Suprapubic skin (tissue), 4 donors: ENCODE measurements at regions not wholly inside any gene's neighbourhood (a gene's known extent, or its start where the extent isn't known, plus 50 kb on each side); places are given as distances from the start of the nearest gene placed in this dataset.

Source experiments
- DNase-seq, 2 donors: peaks; one replicate each; pipeline ENCODE4 v3.0.0-alpha.2; 2019; ENCODE audit warnings: low spot score in 2 of 2
- H3K27ac ChIP-seq: fragments of 200-600 bp; sonication (generic); one replicate; pipeline ENCODE4 v1.5.1; 2019
- H3K27me3 ChIP-seq: fragments of 200-600 bp; sonication (generic); one replicate; pipeline ENCODE4 v1.5.1; 2019
- H3K36me3 ChIP-seq: fragments of 200-600 bp; sonication (generic); one replicate; pipeline ENCODE4 v1.5.1; 2019
- H3K4me1 ChIP-seq: fragments of 200-600 bp; sonication (generic); one replicate; pipeline ENCODE4 v1.5.1; 2019
- H3K4me3 ChIP-seq: fragments of 200-600 bp; sonication (generic); one replicate; pipeline ENCODE4 v1.5.1; 2019; ENCODE audit warnings: mild to moderate bottlenecking
- H3K9me3 ChIP-seq: fragments of 200-600 bp; sonication (generic); one replicate; pipeline ENCODE4 v1.5.1; 2019
- EP300 ChIP-seq: sonication (generic); formaldehyde crosslinking; IDR thresholded peaks from one replicate; pipeline ENCODE4 v1.6.1; 2017; ENCODE audit warnings: antibody characterized with exemption
- POLR2A ChIP-seq, 2 donors: fragments of 450-650 bp; IDR thresholded peaks; one replicate each; pipeline ENCODE4 v1.6.1; 2017; ENCODE audit warnings: antibody characterized with exemption in 2 of 2, mild to moderate bottlenecking in 2 of 2, moderate library complexity in 2 of 2
- POLR2AphosphoS5 ChIP-seq, 3 donors: sonication (generic); formaldehyde crosslinking; IDR thresholded peaks; one replicate each; pipeline ENCODE4 v1.6.1; 2017; ENCODE audit warnings: antibody characterized with exemption in 3 of 3
- WGBS: methylation state at CpG from one replicate; pipeline ENCODE4 v1.1.5; 2018; 5-methylcytosine and 5-hydroxymethylcytosine counted together
- TF ChIP-seq, protein P1 (sequence below), 2 donors: fragments of 200-600 bp in 1 of 2; fragments of 450-650 bp in 1 of 2; sonication (generic) in 1 of 2; IDR thresholded peaks; one replicate each; pipeline ENCODE4 v1.5.1; 2016 to 2019; ENCODE audit warnings: antibody characterized with exemption in 2 of 2, mild to moderate bottlenecking in 1 of 2, moderate library complexity in 1 of 2

DNA sequence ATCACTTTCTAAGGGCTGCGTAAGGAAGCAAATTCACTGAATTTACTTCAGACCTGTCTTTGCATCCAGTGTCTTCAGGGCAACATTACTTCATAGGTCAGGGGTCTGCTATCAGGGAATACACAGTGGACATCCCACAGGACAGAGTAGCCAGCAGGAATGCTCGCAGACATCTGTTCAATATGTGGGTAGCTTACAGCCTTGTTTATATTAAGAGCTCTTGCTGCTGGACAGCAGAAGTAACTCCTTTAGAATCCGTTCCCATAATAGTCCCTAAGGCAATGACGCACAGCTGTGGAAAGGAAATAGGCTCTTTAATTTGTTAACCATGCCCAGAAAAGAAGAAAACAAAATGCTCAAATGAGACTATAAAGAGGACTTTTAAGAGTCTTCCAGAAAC is 198.7 kb downstream of the MOXD1 start:
- WGBS, result 47% methylated on average over 4 of the region's 4 CpGs
- H3K4me3 ChIP-seq, result no peak overlapping the region
- no peak overlapping the region for H3K27ac ChIP-seq
- H3K27me3 ChIP-seq, result no peaks in the 10 kb centered on the region
- H3K9me3 ChIP-seq, result no peaks in the 10 kb centered on the region
- no peaks in the 10 kb centered on the region for H3K4me1 ChIP-seq
- no peaks in the 10 kb centered on the region for H3K36me3 ChIP-seq
- DNase-seq, result no peak
- TF ChIP-seq POLR2A (IDR thresholded peaks at IDR 0.05) (no peak), POLR2AphosphoS5 (IDR thresholded peaks at IDR 0.05) (no peak), EP300 (no peak)
- TF ChIP-seq, protein P1, sequence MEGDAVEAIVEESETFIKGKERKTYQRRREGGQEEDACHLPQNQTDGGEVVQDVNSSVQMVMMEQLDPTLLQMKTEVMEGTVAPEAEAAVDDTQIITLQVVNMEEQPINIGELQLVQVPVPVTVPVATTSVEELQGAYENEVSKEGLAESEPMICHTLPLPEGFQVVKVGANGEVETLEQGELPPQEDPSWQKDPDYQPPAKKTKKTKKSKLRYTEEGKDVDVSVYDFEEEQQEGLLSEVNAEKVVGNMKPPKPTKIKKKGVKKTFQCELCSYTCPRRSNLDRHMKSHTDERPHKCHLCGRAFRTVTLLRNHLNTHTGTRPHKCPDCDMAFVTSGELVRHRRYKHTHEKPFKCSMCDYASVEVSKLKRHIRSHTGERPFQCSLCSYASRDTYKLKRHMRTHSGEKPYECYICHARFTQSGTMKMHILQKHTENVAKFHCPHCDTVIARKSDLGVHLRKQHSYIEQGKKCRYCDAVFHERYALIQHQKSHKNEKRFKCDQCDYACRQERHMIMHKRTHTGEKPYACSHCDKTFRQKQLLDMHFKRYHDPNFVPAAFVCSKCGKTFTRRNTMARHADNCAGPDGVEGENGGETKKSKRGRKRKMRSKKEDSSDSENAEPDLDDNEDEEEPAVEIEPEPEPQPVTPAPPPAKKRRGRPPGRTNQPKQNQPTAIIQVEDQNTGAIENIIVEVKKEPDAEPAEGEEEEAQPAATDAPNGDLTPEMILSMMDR (IDR thresholded peaks at IDR 0.05), result no peak

DNA sequence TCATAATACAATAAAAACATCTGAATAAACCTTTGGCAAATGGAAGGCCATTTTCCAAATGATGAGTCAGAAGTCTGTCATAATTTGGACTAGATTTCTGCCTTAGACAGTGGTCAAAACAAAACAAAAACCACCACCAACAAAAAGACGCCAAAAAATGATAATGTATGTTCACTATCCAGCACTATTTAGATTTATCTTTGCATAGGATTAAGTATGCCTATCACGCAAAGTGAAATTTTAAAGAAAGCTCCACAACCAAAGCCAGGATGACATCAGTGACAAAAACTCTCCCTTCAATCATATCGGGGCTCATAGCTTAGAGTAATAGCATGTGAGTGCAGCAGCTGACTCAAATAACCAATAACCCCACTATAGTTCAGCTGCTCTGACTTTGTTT is 201.9 kb downstream of the MOXD1 start:
- WGBS, result 60% methylated on average over 3 of the region's 3 CpGs
- Histone ChIP-seq H3K27me3 (no peaks in the 10 kb centered on the region), H3K27ac (peak overlapping the region; percentile 32), H3K4me3 (no peak overlapping the region), H3K36me3 (no peaks in the 10 kb centered on the region), H3K9me3 (no peaks in the 10 kb centered on the region), H3K4me1 (no peaks in the 10 kb centered on the region)
- TF ChIP-seq POLR2AphosphoS5 (IDR thresholded peaks at IDR 0.05) (no peak), EP300 (no peak), POLR2A (IDR thresholded peaks at IDR 0.05) (no peak)
- TF ChIP-seq, protein P1 (IDR thresholded peaks at IDR 0.05), result no peak
- DNase-seq, result no peak

DNA sequence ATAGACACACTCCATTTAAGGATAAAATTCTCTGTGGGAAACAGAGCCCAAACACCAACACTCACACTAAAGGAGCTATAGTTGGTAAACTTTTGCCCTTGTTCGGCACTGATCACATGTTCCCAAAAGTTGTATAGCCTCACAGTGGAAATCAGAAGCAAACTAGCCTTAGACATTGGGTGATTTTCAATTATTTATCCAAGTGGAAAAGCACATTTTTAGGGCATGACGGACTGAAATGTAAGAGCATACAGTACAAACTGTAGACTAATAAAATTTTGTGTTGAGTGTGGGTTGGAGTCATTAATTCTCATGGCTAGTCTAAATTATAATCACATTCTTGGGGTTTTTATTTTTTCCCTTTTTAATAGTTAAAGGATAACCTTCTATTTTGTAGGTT is 202.4 kb downstream of the MOXD1 start:
- Histone ChIP-seq H3K36me3 (no peaks in the 10 kb centered on the region), H3K27ac (no peak overlapping the region), H3K4me3 (no peak overlapping the region), H3K27me3 (no peaks in the 10 kb centered on the region), H3K9me3 (no peaks in the 10 kb centered on the region), H3K4me1 (no peaks in the 10 kb centered on the region)
- TF ChIP-seq EP300 (no peak), POLR2AphosphoS5 (IDR thresholded peaks at IDR 0.05) (no peak), POLR2A (IDR thresholded peaks at IDR 0.05) (no peak)
- TF ChIP-seq, protein P1 (IDR thresholded peaks at IDR 0.05), result no peak
- no peak for DNase-seq
- WGBS, result 74% methylated on average over 2 of the region's 2 CpGs

DNA sequence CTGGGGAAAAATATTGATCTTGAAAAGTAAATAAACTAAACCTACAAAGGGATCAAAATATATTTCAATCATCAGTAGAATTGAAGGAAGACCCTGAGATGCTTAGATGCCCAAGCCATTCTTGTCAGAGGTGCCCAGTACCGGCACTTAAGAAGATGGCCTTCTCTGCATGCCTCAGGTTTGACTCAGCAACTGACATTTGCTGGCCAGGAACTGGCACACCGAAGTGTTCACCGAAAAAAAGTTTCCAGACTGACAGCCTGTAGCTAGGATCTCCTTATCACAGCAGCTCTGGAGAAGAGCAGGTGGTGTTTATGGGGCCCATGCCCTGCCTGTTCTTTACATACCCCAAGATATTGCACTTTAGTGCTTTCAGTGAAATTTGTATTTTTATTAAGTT is 203.2 kb downstream of the MOXD1 start:
- no peak for TF ChIP-seq EP300
- no peak for TF ChIP-seq POLR2A (IDR thresholded peaks at IDR 0.05)
- no peak for TF ChIP-seq POLR2AphosphoS5 (IDR thresholded peaks at IDR 0.05)
- TF ChIP-seq, protein P1 (IDR thresholded peaks at IDR 0.05), result no peak
- no peaks in the 10 kb centered on the region for H3K27me3 ChIP-seq
- no peak overlapping the region for H3K4me3 ChIP-seq
- no peak for DNase-seq
- no peaks in the 10 kb centered on the region for H3K4me1 ChIP-seq
- 74% methylated on average over 3 of the region's 3 CpGs for WGBS
- H3K9me3 ChIP-seq, result no peaks in the 10 kb centered on the region
- H3K27ac ChIP-seq, result no peak overlapping the region
- H3K36me3 ChIP-seq, result no peaks in the 10 kb centered on the region

DNA sequence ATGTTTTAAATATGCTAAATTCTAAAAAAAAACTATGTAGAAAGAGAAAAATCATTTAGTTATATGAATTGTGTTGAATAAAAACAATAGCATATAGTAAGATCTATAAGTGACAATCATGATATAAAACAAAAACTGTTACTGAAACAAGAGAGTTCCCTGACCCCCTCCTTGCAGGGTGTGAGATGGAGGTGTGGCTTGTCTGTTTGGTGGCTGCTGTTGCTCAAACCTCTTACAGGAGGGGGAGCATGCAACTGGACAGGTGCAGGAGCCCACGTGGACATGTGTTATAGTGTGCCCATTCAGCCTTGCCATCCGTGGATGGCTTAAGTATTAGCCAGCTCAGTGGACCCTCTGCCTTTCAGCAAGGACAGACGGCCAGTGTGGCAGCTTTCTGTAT is 206.7 kb downstream of the MOXD1 start:
- TF ChIP-seq, protein P1 (IDR thresholded peaks at IDR 0.05), result no peak
- H3K36me3 ChIP-seq, result no peaks in the 10 kb centered on the region
- no peak overlapping the region for H3K27ac ChIP-seq
- no peak overlapping the region for H3K4me3 ChIP-seq
- no peaks in the 10 kb centered on the region for H3K27me3 ChIP-seq
- no peaks in the 10 kb centered on the region for H3K9me3 ChIP-seq
- WGBS, result 75% methylated on average over 3 of the region's 3 CpGs
- DNase-seq, result no peak
- H3K4me1 ChIP-seq, result no peaks in the 10 kb centered on the region
